ENCODE measurements at regions not wholly inside any gene's neighbourhood (a gene's known extent, or its start where the extent isn't known, plus 50 kb on each side); places are given as distances from the start of the nearest gene placed in this dataset.

GRCh38 chr3:117107946-117108345 lies 398.4 kb downstream of the TUSC7 start:
- TF ChIP-seq CTCF (IDR thresholded peaks at IDR 0.05 in 8 of 11, conservative IDR thresholded peaks at IDR 0.05 in 3 of 11): no peak
- TF ChIP-seq POLR2AphosphoS5 (IDR thresholded peaks at IDR 0.05): no peak
- no peak for TF ChIP-seq POLR2A (IDR thresholded peaks at IDR 0.05)

All from spleen (tissue), 7 donors.